ENCODE measurements at regions not wholly inside any gene's neighbourhood (a gene's known extent, or its start where the extent isn't known, plus 50 kb on each side); places are given as distances from the start of the nearest gene placed in this dataset.

GRCh38 chr20:59458645-59459044 is 145.7 kb upstream of the PHACTR3 start:
- CTCF ChIA-PET (ENCODE audit: unreplicated experiment): no interaction called here
- POLR2A ChIA-PET: no interaction called here
- H3K79me2 ChIP-seq (ENCODE audit: insufficient read depth, low read depth, low read length): no peaks in the 10 kb centered on the region

GRCh38 chr20:59459586-59459985 is 144.8 kb upstream of the PHACTR3 start:
- H3K27ac ChIP-seq (ENCODE audit: low read depth, low read length, poor library complexity, severe bottlenecking): no peak overlapping the region
- no peak overlapping the region for H3K4me2 ChIP-seq (ENCODE audit: low read length)
- H3K36me3 ChIP-seq (ENCODE audit: insufficient read depth, low read length): no peaks in the 10 kb centered on the region
- intact Hi-C loops (cut with micrococcal nuclease; ENCODE audit: unreplicated experiment): no loop called here
- H2AFZ ChIP-seq (ENCODE audit: low read length): no peak overlapping the region
- H3K79me2 ChIP-seq (ENCODE audit: insufficient read depth, low read depth, low read length): no peaks in the 10 kb centered on the region
- ChIA-PET POLR2A (no interaction called here), CTCF (ENCODE audit: unreplicated experiment) (no interaction called here)
- no peaks in the 10 kb centered on the region for H4K20me1 ChIP-seq (ENCODE audit: insufficient read depth, low read length)
- TF ChIP-seq EZH2phosphoT487 (IDR thresholded peaks at IDR 0.05; ENCODE audit: borderline replicate concordance, low read depth, low read length) (no peak), CTCF (conservative IDR thresholded peaks at IDR 0.05; ENCODE audit: low read length) (no peak)
- no peaks in the 10 kb centered on the region for H3K9me2 ChIP-seq (ENCODE audit: insufficient read depth, low read length)
- H3K9me3 ChIP-seq (ENCODE audit: low read length): no peaks in the 10 kb centered on the region
- DNase-seq (ENCODE audit: low spot score): no peak
- no peaks in the 10 kb centered on the region for H3K4me1 ChIP-seq (ENCODE audit: insufficient read depth, low read length, poor library complexity, severe bottlenecking)
- no TSS peak for BruUV-seq (replicated peaks)
- no peak overlapping the region for H3K4me3 ChIP-seq (ENCODE audit: low read depth, low read length, poor library complexity, severe bottlenecking)

More at GRCh38 chr20:59458645-59459044, 145.7 kb upstream of the PHACTR3 start:
- Histone ChIP-seq H3K9me3 (ENCODE audit: low read length) (no peaks in the 10 kb centered on the region), H3K27ac (ENCODE audit: low read depth, low read length, poor library complexity, severe bottlenecking) (no peak overlapping the region), H2AFZ (ENCODE audit: low read length) (no peak overlapping the region), H3K4me3 (ENCODE audit: low read depth, low read length, poor library complexity, severe bottlenecking) (no peak overlapping the region), H4K20me1 (ENCODE audit: insufficient read depth, low read length) (no peaks in the 10 kb centered on the region), H3K4me2 (ENCODE audit: low read length) (no peak overlapping the region), H3K4me1 (ENCODE audit: insufficient read depth, low read length, poor library complexity, severe bottlenecking) (no peaks in the 10 kb centered on the region), H3K36me3 (ENCODE audit: insufficient read depth, low read length) (no peaks in the 10 kb centered on the region), H3K9me2 (ENCODE audit: insufficient read depth, low read length) (no peaks in the 10 kb centered on the region)
- intact Hi-C loops (cut with micrococcal nuclease; ENCODE audit: unreplicated experiment): no loop called here
- TF ChIP-seq CTCF (conservative IDR thresholded peaks at IDR 0.05; ENCODE audit: low read length) (no peak), EZH2phosphoT487 (IDR thresholded peaks at IDR 0.05; ENCODE audit: borderline replicate concordance, low read depth, low read length) (no peak)
- no peak for DNase-seq (ENCODE audit: low spot score)
- BruUV-seq (replicated peaks): no TSS peak

- ChIA-PET POLR2A (no interaction called here), CTCF (ENCODE audit: unreplicated experiment) (no interaction called here)
- Histone ChIP-seq H3K79me2 (ENCODE audit: insufficient read depth, low read depth, low read length) (no peaks in the 10 kb centered on the region), H3K9me3 (ENCODE audit: low read length) (no peaks in the 10 kb centered on the region), H4K20me1 (ENCODE audit: insufficient read depth, low read length) (no peaks in the 10 kb centered on the region), H3K9me2 (ENCODE audit: insufficient read depth, low read length) (no peaks in the 10 kb centered on the region), H3K27ac (ENCODE audit: low read depth, low read length, poor library complexity, severe bottlenecking) (no peak overlapping the region), H3K4me3 (ENCODE audit: low read depth, low read length, poor library complexity, severe bottlenecking) (no peak overlapping the region), H2AFZ (ENCODE audit: low read length) (no peak overlapping the region), H3K4me1 (ENCODE audit: insufficient read depth, low read length, poor library complexity, severe bottlenecking) (no peaks in the 10 kb centered on the region), H3K36me3 (ENCODE audit: insufficient read depth, low read length) (no peaks in the 10 kb centered on the region), H3K4me2 (ENCODE audit: low read length) (no peak overlapping the region)
- TF ChIP-seq CTCF (conservative IDR thresholded peaks at IDR 0.05; ENCODE audit: low read length) (no peak), EZH2phosphoT487 (IDR thresholded peaks at IDR 0.05; ENCODE audit: borderline replicate concordance, low read depth, low read length) (no peak)
- intact Hi-C loops (cut with micrococcal nuclease; ENCODE audit: unreplicated experiment): no loop called here
- BruUV-seq (replicated peaks): no TSS peak
- DNase-seq (ENCODE audit: low spot score): no peak
Measured at GRCh38 chr20:59460352-59460751, 144.0 kb upstream of the PHACTR3 start.

Data from OCI-LY7 (cell line).